HepG2 (cell line): ENCODE measurements at regions not wholly inside any gene's neighbourhood (a gene's known extent, or its start where the extent isn't known, plus 50 kb on each side); places are given as distances from the start of the nearest gene placed in this dataset.

Experiments
- ATAC-seq: fragments of 200-7000 bp; cut with Tn5 transposase; 3 replicates; pipeline ENCODE4 v1.9.1; 2020; ENCODE audit warnings: mild to moderate bottlenecking, moderate library complexity
- BruUV-seq: library from RNA; stranded (reverse); fragments of 400-500 nt; replicated peaks from 2 replicates; lab custom pipeline; 2021; lab: Mats Ljungman, UMichigan
- CTCF ChIA-PET: fragments of 300-600 bp; formaldehyde crosslinking; extraction: SDS; loops from one replicate; lab custom pipeline; 2021; ENCODE audit warnings: low total read pairs, inconsistent platforms, low intra/inter-chr PET ratio; lab: Yijun Ruan, JAX
- POLR2A ChIA-PET: fragments of 350-600 bp; sonication (Branson Sonifier 250); formaldehyde crosslinking; loops from one replicate; lab custom pipeline; 2020; ENCODE audit warnings: antibody characterized with exemption, inconsistent platforms; lab: Yijun Ruan, JAX
- DNase-seq: peaks from one replicate; pipeline ENCODE4 v3.0.0-alpha.2; 2015; ENCODE audit warnings: low spot score
- FAIRE-seq: peaks from 3 replicates; lab custom pipeline; 2011; peaks lifted over from hg19 to GRCh38; lab: Jason Lieb, UNC
- H2AFZ ChIP-seq: one replicate; pipeline ENCODE4 v1.6.1; 2011; ENCODE audit warnings: low read length, inconsistent platforms
- H3K27ac ChIP-seq: fragments of 300-600 bp; 3 replicates; pipeline ENCODE4 v1.8.0; 2011; ENCODE audit warnings: mixed run types, mild to moderate bottlenecking, mixed read lengths, low read length, inconsistent platforms; ENCODE audit not compliant: insufficient read depth; ENCODE audit errors: extremely low read length
- H3K27me3 ChIP-seq, 2 experiments: fragments of 200-600 bp in 1 of 2; 2 replicates in 1 of 2; 3 replicates in 1 of 2; pipeline versions ENCODE4 v1.6.0 to v1.8.0; 2011; ENCODE audit warnings: low read length in 2 of 2, mild to moderate bottlenecking in 2 of 2, moderate library complexity in 2 of 2, inconsistent platforms in 1 of 2; ENCODE audit not compliant: insufficient read depth in 2 of 2, control insufficient read depth in 1 of 2
- H3K36me3 ChIP-seq, 2 experiments: fragments of 200-600 bp in 1 of 2; replicated peaks in 1 of 2; 2 replicates in 1 of 2; 3 replicates in 1 of 2; pipeline versions ENCODE4 v1.5.1 to v1.8.0; 2011; ENCODE audit warnings: low read length in 2 of 2, inconsistent platforms in 1 of 2; ENCODE audit not compliant: insufficient read depth in 2 of 2, control insufficient read depth in 1 of 2
- H3K4me1 ChIP-seq: 2 replicates; pipeline ENCODE4 v1.5.1; 2012; ENCODE audit warnings: low read length, inconsistent platforms; ENCODE audit not compliant: insufficient read depth
- H3K4me2 ChIP-seq: 2 replicates; pipeline ENCODE4 v1.6.0; 2011; ENCODE audit warnings: low read depth, low read length, inconsistent platforms
- H3K4me3 ChIP-seq, 3 experiments: fragments of 200-600 bp in 1 of 3; sonication (generic), shearing (Covaris generic) in 1 of 3; replicated peaks in 1 of 3; 2 replicates each; pipeline ENCODE4 v1.5.1; 2011 to 2016; ENCODE audit warnings: low read length in 3 of 3, inconsistent platforms in 2 of 3, low read depth in 2 of 3, mild to moderate bottlenecking in 2 of 3, control low read depth in 1 of 3, mixed read lengths in 1 of 3; ENCODE audit not compliant: insufficient read depth in 1 of 3
- H3K79me2 ChIP-seq: one replicate; pipeline ENCODE4 v1.6.1; 2011; ENCODE audit warnings: low read length, inconsistent platforms; ENCODE audit not compliant: insufficient read depth
- H3K9ac ChIP-seq: 2 replicates; pipeline ENCODE4 v1.6.0; 2011; ENCODE audit warnings: mild to moderate bottlenecking, low read depth, low read length, inconsistent platforms; ENCODE audit not compliant: insufficient read depth
- H3K9me3 ChIP-seq: 2 replicates; pipeline ENCODE4 v1.5.1; 2012; ENCODE audit warnings: mild to moderate bottlenecking, low read length
- H4K20me1 ChIP-seq: 2 replicates; pipeline ENCODE4 v1.6.0; 2011; ENCODE audit warnings: inconsistent platforms, mild to moderate bottlenecking, low read length, moderate library complexity; ENCODE audit not compliant: insufficient read depth
- CEBPB ChIP-seq: IDR thresholded peaks from 2 replicates; pipeline ENCODE4 v1.6.1; 2011; ENCODE audit warnings: low read depth, low read length, improper control_type of control experiment, borderline replicate concordance
- CHD4 ChIP-seq: fragments of 200-600 bp; sonication (generic); IDR thresholded peaks from 2 replicates; pipeline ENCODE4 v1.7.0; 2017; ENCODE audit warnings: mild to moderate bottlenecking, low read length, borderline replicate concordance
- DZIP1 ChIP-seq: sonication (generic); formaldehyde crosslinking; IDR thresholded peaks from 2 replicates; pipeline ENCODE4 v1.5.0; 2020; ENCODE audit warnings: mild to moderate bottlenecking, missing genetic modification reagents
- ESRRA ChIP-seq: sonication (generic); formaldehyde crosslinking; IDR thresholded peaks from 2 replicates; pipeline ENCODE4 v1.5.1; 2020; ENCODE audit warnings: mild to moderate bottlenecking, low read depth, missing genetic modification reagents
- MYC ChIP-seq: sonication (generic); formaldehyde crosslinking; IDR thresholded peaks from 2 replicates; pipeline ENCODE4 v1.9.0; 2021; ENCODE audit warnings: missing genetic modification reagents, borderline replicate concordance
- PTBP1 ChIP-seq: fragments of 200-400 bp; formaldehyde crosslinking; IDR thresholded peaks from 2 replicates; pipeline ENCODE4 v1.6.1; 2018; ENCODE audit warnings: low read length, low read depth; ENCODE audit not compliant: poor library complexity, severe bottlenecking
- RCOR2 ChIP-seq: IDR thresholded peaks from 2 replicates; pipeline ENCODE4 v1.6.1; 2016; ENCODE audit warnings: missing biosample characterization, missing genetic modification reagents
- SMC3 ChIP-seq: IDR thresholded peaks from 2 replicates; pipeline ENCODE4 v1.6.1; 2011; ENCODE audit warnings: low read length, improper control_type of control experiment
- SOX13 ChIP-seq, 3 experiments: fragments of 450-650 bp in 1 of 3; sonication (generic) in 1 of 3; formaldehyde crosslinking in 1 of 3; IDR thresholded peaks in 2 of 3; conservative IDR thresholded peaks in 1 of 3; 2 replicates each; pipeline versions ENCODE4 v1.5.0 to v1.6.1; 2016 to 2020; ENCODE audit warnings: antibody characterized with exemption in 1 of 3, mild to moderate bottlenecking in 1 of 3, missing compliant biosample characterization in 1 of 3, missing genetic modification reagents in 1 of 3, moderate library complexity in 1 of 3
- TFAP4 ChIP-seq: sonication (generic); IDR thresholded peaks from 2 replicates; pipeline ENCODE4 v1.6.1; 2016; ENCODE audit warnings: low read depth, borderline replicate concordance
- THAP7 ChIP-seq: sonication (generic); formaldehyde crosslinking; IDR thresholded peaks from 2 replicates; pipeline ENCODE4 v1.8.1; 2023; ENCODE audit warnings: mild to moderate bottlenecking, missing genetic modification reagents
- ZMYM3 ChIP-seq: sonication (generic); formaldehyde crosslinking; IDR thresholded peaks from 2 replicates; pipeline ENCODE4 v1.5.1; 2020; ENCODE audit warnings: mild to moderate bottlenecking, missing genetic modification reagents
- ZNF337 ChIP-seq: sonication (generic); formaldehyde crosslinking; IDR thresholded peaks from 2 replicates; pipeline ENCODE4 v1.5.1; 2020; ENCODE audit warnings: missing genetic modification reagents, low read depth, mild to moderate bottlenecking, borderline replicate concordance
- ZNF687 ChIP-seq: sonication (generic); formaldehyde crosslinking; IDR thresholded peaks from 2 replicates; pipeline ENCODE4 v1.5.1; 2020; ENCODE audit warnings: mild to moderate bottlenecking, missing genetic modification reagents, moderate library complexity
- ZNF768 ChIP-seq: sonication (generic); formaldehyde crosslinking; IDR thresholded peaks from 2 replicates; pipeline ENCODE4 v1.4.0; 2020; ENCODE audit warnings: missing genetic modification reagents
- WGBS: methylation state at CpG from one replicate; pipeline ENCODE4 v1.1.6; 2017; ENCODE audit warnings: low lambda C conversion rate; 5-methylcytosine and 5-hydroxymethylcytosine counted together
- in situ Hi-C: cut with HindIII; loops from 2 replicates; pipeline ENCODE4 v1.10.0; 2017; ENCODE audit warnings: low pct_unique_long_range_greater_than_20kb; ENCODE audit not compliant: extremely low pct_ligation_motif_present
- intact Hi-C: fragments of 100-400 bp; cut with micrococcal nuclease; formaldehyde crosslinking; loops from one replicate; pipeline ENCODE4 v1.10.0; 2022; ENCODE audit not compliant: unreplicated experiment

- H3K9me3 ChIP-seq = no peaks in the 10 kb centered on the region
- 49% methylated on average over 12 of the region's 13 CpGs for WGBS
- POLR2A ChIA-PET = interaction anchor here (0.8 to 1.4 kb wide), 4 partner anchors 8 to 125 kb away, joined by 3 to 4 read pairs (median 4); no protein-coding TSS in a partner anchor
- H4K20me1 ChIP-seq = no peaks in the 10 kb centered on the region
- no peaks in the 10 kb centered on the region for H3K79me2 ChIP-seq
- BruUV-seq = no TSS peak
- no peak for DNase-seq
- intact Hi-C loops (no loop called here), in situ Hi-C loops (no loop called here)
- H3K27ac ChIP-seq = no peak overlapping the region
- no peaks in the 10 kb centered on the region for H3K36me3 ChIP-seq
- peaks cover 76% of the 10 kb centered on the region for H3K4me1 ChIP-seq
- H3K4me2 ChIP-seq = no peak overlapping the region
- no peak for FAIRE-seq
- H3K27me3 ChIP-seq = peaks cover 3 to 32% of the 10 kb centered on the region in 2 experiments
- CTCF ChIA-PET = no interaction called here
- no peak overlapping the region for H3K4me3 ChIP-seq
- no peak overlapping the region for H2AFZ ChIP-seq
- no peak overlapping the region for H3K9ac ChIP-seq
- ATAC-seq = no peak
- TF ChIP-seq ZNF337 (CRISPR knock-in tag) (no peak), TFAP4 (no peak), ESRRA (CRISPR knock-in tag) (0 out of 2 replicates have a peak, but pooled peaks have one; percentile 33), ZNF687 (CRISPR knock-in tag) (peak; percentile 22; the same call in 1 of the 2 replicates), SOX13 (IDR thresholded peaks at IDR 0.05) (no peak), SOX13 (CRISPR knock-in tag; conservative IDR thresholded peaks at IDR 0.05 in 1 of 2, IDR thresholded peaks at IDR 0.05 in 1 of 2) (no peak), RCOR2 (CRISPR knock-in tag) (peak; percentile 19; the same call in 1 of the 2 replicates), MYC (CRISPR knock-in tag) (0 out of 2 replicates have a peak, but pooled peaks have one; percentile 36), SMC3 (no peak), ZNF768 (CRISPR knock-in tag) (peak; percentile 42; the same call in 1 of the 2 replicates), DZIP1 (0 out of 2 replicates have a peak, but pooled peaks have one; percentile 69), PTBP1 (no peak), THAP7 (CRISPR knock-in tag) (no peak), ZMYM3 (peak; percentile 89), CEBPB (0 out of 2 replicates have a peak, but pooled peaks have one; percentile 9), CHD4 (0 out of 2 replicates have a peak, but pooled peaks have one; percentile 56)
Measured at GRCh38 chr20:50264534-50265145, 74.0 kb downstream of the CEBPB start.
